C4-2B (cell line): ENCODE measurements at regions not wholly inside any gene's neighbourhood (a gene's known extent, or its start where the extent isn't known, plus 50 kb on each side); places are given as distances from the start of the nearest gene placed in this dataset.

ENCODE experiments used
- CTCF ChIP-seq: fragments of 450-650 bp; conservative IDR thresholded peaks from 2 replicates; pipeline ENCODE4 v1.5.1; 2017; ENCODE audit warnings: mild to moderate bottlenecking
- ZFX ChIP-seq: fragments of 450-650 bp; IDR thresholded peaks from 2 replicates; pipeline ENCODE4 v1.6.1; 2017

- TF ChIP-seq CTCF = no peak
- no peak for TF ChIP-seq ZFX
Observed at GRCh38 chr11:129644326-129644725, 171.3 kb upstream of the TMEM45B start.
